Kidney (tissue), 13 donors: ENCODE measurements at regions not wholly inside any gene's neighbourhood (a gene's known extent, or its start where the extent isn't known, plus 50 kb on each side); places are given as distances from the start of the nearest gene placed in this dataset.

Source experiments
- DNase-seq, 5 donors: peaks; one replicate each; pipeline ENCODE4 v3.0.0-alpha.2; 2013 to 2020
- FAIRE-seq: peaks from 2 replicates; lab custom pipeline; 2012; peaks lifted over from hg19 to GRCh38; lab: Jason Lieb, UNC
- H3K27ac ChIP-seq, 2 donors: one replicate each; pipeline ENCODE4 v1.7.0; 2013; ENCODE audit warnings: low read depth in 2 of 2, low read length in 2 of 2, inconsistent platforms in 1 of 2
- H3K27me3 ChIP-seq: one replicate; pipeline ENCODE4 v1.7.1; 2013; ENCODE audit warnings: low read length, inconsistent platforms; ENCODE audit not compliant: control insufficient read depth, insufficient read depth
- H3K36me3 ChIP-seq, 3 donors: one replicate each; pipeline versions ENCODE4 v1.7.0 to v1.7.1; 2013; ENCODE audit warnings: low read length in 3 of 3, control low read depth in 1 of 3, inconsistent platforms in 1 of 3; ENCODE audit not compliant: insufficient read depth in 3 of 3, control insufficient read depth in 2 of 3
- H3K4me1 ChIP-seq, 3 donors: one replicate each; pipeline versions ENCODE4 v1.7.0 to v1.7.1; 2013; ENCODE audit warnings: low read length in 3 of 3, inconsistent platforms in 1 of 3, low read depth in 1 of 3; ENCODE audit not compliant: control insufficient read depth in 2 of 3, insufficient read depth in 2 of 3
- H3K4me3 ChIP-seq, 3 donors: one replicate each; pipeline versions ENCODE4 v1.7.0 to v1.8.1; 2013; ENCODE audit warnings: low read length in 3 of 3, control low read depth in 1 of 3, inconsistent platforms in 1 of 3
- H3K9ac ChIP-seq, 3 donors: one replicate each; pipeline versions ENCODE4 v1.7.0 to v1.7.1; 2013; ENCODE audit warnings: low read length in 3 of 3, control low read depth in 1 of 3, inconsistent platforms in 1 of 3
- H3K9me3 ChIP-seq, 3 donors: one replicate each; pipeline versions ENCODE4 v1.7.0 to v1.7.1; 2013; ENCODE audit warnings: low read length in 3 of 3, control low read depth in 1 of 3, inconsistent platforms in 1 of 3; ENCODE audit not compliant: control insufficient read depth in 2 of 3, insufficient read depth in 1 of 3
- intact Hi-C: fragments of 100-400 bp; cut with DNase I; formaldehyde crosslinking; loops from one replicate; pipeline ENCODE4 v1.11.1; 2022
- TF ChIP-seq, protein P1 (sequence below): IDR thresholded peaks from 3 replicates; pipeline ENCODE4 v1.5.1; 2012; ENCODE audit warnings: mild to moderate bottlenecking, moderate library complexity, borderline replicate concordance; ENCODE audit not compliant: insufficient read depth; ENCODE audit errors: extremely low read depth
- donor health status: control.
- donor health status: control.
- donor health status: control.
- donor health status: control.
- donor health status: control.
- donor health status: DM: yes; HTN: yes; CAD: no.
- donor health status: Normal renal cell carcinoma (clear cell type).

DNA sequence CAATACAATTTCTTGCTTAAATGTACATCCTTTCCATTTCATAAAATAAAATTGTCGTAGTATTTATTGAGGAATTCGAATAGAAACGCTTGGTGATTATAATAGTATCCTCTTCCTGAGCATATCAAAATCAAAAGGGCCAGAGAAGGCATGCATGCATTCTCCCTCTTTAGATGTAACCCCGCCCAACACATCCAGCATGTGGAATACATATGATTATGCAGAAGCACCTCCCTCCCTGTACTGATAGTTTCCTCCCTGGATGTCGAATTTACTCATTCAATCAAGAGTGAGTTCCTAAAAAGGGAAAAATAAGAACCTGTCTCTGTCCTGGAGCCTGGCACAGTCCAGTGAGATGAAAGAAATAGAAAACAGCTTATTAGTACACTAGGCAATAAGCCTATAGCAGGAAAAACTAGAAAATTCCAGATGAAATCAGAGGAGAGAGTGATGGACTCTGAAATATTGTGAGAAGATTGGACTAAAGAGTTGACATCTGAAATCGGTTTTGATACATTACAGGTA, 262.9 kb downstream of the RDH14 start:
- Histone ChIP-seq H3K36me3 (no peaks in the 10 kb centered on the region), H3K27ac (no peak overlapping the region), H3K9ac (no peak overlapping the region), H3K4me1 (peaks cover 0 to 7% (median 0%) of the 10 kb centered on the region in 3 donors), H3K27me3 (no peaks in the 10 kb centered on the region), H3K4me3 (no peak overlapping the region), H3K9me3 (no peaks in the 10 kb centered on the region)
- intact Hi-C loops = no loop called here
- TF ChIP-seq, protein P1, sequence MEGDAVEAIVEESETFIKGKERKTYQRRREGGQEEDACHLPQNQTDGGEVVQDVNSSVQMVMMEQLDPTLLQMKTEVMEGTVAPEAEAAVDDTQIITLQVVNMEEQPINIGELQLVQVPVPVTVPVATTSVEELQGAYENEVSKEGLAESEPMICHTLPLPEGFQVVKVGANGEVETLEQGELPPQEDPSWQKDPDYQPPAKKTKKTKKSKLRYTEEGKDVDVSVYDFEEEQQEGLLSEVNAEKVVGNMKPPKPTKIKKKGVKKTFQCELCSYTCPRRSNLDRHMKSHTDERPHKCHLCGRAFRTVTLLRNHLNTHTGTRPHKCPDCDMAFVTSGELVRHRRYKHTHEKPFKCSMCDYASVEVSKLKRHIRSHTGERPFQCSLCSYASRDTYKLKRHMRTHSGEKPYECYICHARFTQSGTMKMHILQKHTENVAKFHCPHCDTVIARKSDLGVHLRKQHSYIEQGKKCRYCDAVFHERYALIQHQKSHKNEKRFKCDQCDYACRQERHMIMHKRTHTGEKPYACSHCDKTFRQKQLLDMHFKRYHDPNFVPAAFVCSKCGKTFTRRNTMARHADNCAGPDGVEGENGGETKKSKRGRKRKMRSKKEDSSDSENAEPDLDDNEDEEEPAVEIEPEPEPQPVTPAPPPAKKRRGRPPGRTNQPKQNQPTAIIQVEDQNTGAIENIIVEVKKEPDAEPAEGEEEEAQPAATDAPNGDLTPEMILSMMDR = no peak
- FAIRE-seq (no peak), DNase-seq (no peak)

DNA sequence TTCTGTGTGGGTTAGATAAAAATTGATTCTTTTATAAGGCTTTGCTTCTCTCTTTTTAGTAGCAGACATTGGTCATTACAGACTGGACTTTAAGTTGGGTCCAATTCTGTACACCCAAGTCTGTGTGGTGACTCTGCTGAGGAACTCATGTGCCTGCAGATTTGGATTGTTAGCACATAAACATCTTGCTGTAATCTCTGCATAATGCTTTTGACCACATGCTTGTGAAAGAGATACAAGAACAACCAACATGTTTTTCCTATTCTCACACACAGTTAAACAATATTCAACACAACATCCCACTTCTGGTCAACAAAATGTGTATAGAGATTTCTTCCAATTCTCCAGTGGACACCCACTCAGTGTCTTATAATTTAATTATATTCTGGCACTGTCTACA, 270.1 kb downstream of the RDH14 start:
- no peak for FAIRE-seq
- H3K36me3 ChIP-seq = no peaks in the 10 kb centered on the region
- TF ChIP-seq, protein P1 = no peak

DNA sequence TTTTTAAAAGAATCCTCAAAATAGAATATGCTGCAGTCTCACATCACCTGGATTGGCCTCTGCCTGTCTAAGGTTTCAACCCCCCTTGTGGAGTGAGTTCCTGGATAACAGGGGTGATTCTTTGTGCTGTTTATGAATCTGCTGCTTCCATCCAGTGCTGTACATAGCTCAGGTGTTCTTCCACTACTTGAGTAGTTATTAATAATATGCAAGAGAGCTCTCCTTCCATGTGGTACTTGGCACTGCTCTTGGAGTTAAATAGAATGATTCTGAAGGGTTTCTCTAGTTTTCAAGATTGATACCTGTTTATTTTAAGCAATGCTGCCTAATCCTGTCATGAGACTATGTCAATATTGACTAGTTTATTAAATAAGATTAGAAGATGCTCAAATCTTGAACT, 273.6 kb downstream of the RDH14 start:
- H3K27ac ChIP-seq = no peak overlapping the region
- intact Hi-C loops = no loop called here
- TF ChIP-seq, protein P1 = no peak
- DNase-seq = no peak
- no peaks in the 10 kb centered on the region for H3K36me3 ChIP-seq
- H3K4me1 ChIP-seq = no peaks in the 10 kb centered on the region
- H3K4me3 ChIP-seq = no peak overlapping the region
- no peaks in the 10 kb centered on the region for H3K9me3 ChIP-seq
- H3K27me3 ChIP-seq = no peaks in the 10 kb centered on the region
- no peak for FAIRE-seq
- H3K9ac ChIP-seq = no peak overlapping the region

More for the DNA sequence above, 270.1 kb downstream of the RDH14 start:
- intact Hi-C loops = no loop called here
- no peak overlapping the region for H3K27ac ChIP-seq
- DNase-seq = no peak
- H3K9me3 ChIP-seq = no peaks in the 10 kb centered on the region
- H3K9ac ChIP-seq = no peak overlapping the region
- no peaks in the 10 kb centered on the region for H3K4me1 ChIP-seq
- H3K4me3 ChIP-seq = no peak overlapping the region
- H3K27me3 ChIP-seq = no peaks in the 10 kb centered on the region

DNA sequence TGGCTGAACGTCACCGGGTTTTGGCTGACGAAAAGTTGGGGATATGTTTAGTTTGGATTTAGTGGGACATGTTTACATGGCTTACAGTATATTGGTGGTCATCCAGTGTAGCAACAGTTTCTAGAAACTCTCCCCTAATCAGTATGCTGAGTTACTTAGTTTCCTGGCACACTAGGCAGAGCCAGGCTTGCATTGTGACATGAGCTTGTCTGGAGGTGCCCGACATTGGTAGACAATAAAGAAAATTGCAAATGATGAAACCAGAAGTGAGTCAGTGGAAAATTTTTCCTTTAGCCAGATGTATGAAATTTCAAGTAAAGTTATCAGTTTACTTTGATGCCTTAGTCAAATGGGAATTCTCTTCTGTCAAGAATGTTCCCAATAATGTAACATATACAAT, 276.1 kb downstream of the RDH14 start:
- intact Hi-C loops = no loop called here
- Histone ChIP-seq H3K36me3 (no peaks in the 10 kb centered on the region), H3K9ac (no peak overlapping the region), H3K27me3 (no peaks in the 10 kb centered on the region), H3K4me3 (no peak overlapping the region), H3K4me1 (no peaks in the 10 kb centered on the region), H3K9me3 (no peaks in the 10 kb centered on the region), H3K27ac (no peak overlapping the region)
- FAIRE-seq = no peak
- TF ChIP-seq, protein P1 = no peak
- DNase-seq = no peak
